A549 (cell line): ENCODE measurements at regions not wholly inside any gene's neighbourhood (a gene's known extent, or its start where the extent isn't known, plus 50 kb on each side); places are given as distances from the start of the nearest gene placed in this dataset.

Experiments
- HOXA7 ChIP-seq: fragments of 250-450 bp; sonication (Bioruptor Pico); IDR thresholded peaks from 2 replicates; pipeline ENCODE4 v1.5.0; 2020; ENCODE audit warnings: mild to moderate bottlenecking, moderate library complexity
- MAX ChIP-seq: IDR thresholded peaks from 2 replicates; pipeline ENCODE4 v1.6.1; 2012
- NFE2L2 ChIP-seq: fragments of 150-350 bp; conservative IDR thresholded peaks from 2 replicates; pipeline ENCODE4 v1.6.1; 2014; ENCODE audit warnings: low read length

DNA sequence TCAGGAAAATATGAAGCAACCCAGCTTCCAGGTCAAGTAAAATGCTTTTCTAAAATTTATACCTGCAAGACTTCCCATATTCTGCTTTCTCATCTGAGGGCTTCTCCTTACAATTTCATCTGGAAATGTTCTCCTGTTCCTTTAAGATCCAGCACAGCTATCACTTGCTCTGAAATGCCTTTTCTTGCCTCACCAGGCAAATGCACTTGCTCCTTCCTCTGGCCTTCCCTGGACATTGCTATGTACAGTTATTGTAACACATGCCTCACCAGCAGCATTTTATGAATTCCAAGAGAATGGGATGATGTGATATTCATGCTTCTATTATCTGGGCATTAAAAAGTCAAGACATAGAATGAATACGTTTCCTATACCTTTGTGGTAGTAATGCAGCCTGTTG lies 842.1 kb upstream of the INTU start:
- TF ChIP-seq MAX, result no peak
- no peak for TF ChIP-seq HOXA7 (CRISPR knock-in tag)
- TF ChIP-seq NFE2L2, result no peak
